ENCODE measurements at regions not wholly inside any gene's neighbourhood (a gene's known extent, or its start where the extent isn't known, plus 50 kb on each side); places are given as distances from the start of the nearest gene placed in this dataset.

DNA sequence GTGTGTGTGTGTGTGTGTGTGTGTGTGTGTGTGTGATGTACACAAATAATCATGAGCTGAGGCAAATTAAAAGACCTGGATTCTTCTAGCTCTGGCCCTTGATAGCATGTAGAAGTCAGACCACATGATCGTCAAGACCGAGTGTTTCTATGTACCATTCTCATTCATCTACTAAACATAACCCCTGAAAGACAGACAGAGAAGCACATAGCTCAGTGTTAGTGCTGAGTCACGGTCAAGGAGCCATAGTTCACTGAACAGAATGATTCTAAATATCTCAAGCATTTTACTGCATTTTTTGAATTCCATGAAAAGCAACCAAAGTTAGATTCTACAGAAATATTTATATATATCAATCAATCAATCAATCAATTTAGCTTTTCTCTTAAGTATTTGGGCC is 412.3 kb upstream of the CXorf51A start:
- no peak for TF ChIP-seq ZNF263 (CRISPR knock-in tag; IDR thresholded peaks at IDR 0.05; ENCODE audit: low read depth)
- TF ChIP-seq, protein P1, sequence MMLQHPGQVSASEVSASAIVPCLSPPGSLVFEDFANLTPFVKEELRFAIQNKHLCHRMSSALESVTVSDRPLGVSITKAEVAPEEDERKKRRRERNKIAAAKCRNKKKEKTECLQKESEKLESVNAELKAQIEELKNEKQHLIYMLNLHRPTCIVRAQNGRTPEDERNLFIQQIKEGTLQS (CRISPR knock-in tag; conservative IDR thresholded peaks at IDR 0.05), result no peak
- TF ChIP-seq, protein P2, sequence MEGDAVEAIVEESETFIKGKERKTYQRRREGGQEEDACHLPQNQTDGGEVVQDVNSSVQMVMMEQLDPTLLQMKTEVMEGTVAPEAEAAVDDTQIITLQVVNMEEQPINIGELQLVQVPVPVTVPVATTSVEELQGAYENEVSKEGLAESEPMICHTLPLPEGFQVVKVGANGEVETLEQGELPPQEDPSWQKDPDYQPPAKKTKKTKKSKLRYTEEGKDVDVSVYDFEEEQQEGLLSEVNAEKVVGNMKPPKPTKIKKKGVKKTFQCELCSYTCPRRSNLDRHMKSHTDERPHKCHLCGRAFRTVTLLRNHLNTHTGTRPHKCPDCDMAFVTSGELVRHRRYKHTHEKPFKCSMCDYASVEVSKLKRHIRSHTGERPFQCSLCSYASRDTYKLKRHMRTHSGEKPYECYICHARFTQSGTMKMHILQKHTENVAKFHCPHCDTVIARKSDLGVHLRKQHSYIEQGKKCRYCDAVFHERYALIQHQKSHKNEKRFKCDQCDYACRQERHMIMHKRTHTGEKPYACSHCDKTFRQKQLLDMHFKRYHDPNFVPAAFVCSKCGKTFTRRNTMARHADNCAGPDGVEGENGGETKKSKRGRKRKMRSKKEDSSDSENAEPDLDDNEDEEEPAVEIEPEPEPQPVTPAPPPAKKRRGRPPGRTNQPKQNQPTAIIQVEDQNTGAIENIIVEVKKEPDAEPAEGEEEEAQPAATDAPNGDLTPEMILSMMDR (IDR thresholded peaks at IDR 0.05), result no peak
- TF ChIP-seq, protein P3, sequence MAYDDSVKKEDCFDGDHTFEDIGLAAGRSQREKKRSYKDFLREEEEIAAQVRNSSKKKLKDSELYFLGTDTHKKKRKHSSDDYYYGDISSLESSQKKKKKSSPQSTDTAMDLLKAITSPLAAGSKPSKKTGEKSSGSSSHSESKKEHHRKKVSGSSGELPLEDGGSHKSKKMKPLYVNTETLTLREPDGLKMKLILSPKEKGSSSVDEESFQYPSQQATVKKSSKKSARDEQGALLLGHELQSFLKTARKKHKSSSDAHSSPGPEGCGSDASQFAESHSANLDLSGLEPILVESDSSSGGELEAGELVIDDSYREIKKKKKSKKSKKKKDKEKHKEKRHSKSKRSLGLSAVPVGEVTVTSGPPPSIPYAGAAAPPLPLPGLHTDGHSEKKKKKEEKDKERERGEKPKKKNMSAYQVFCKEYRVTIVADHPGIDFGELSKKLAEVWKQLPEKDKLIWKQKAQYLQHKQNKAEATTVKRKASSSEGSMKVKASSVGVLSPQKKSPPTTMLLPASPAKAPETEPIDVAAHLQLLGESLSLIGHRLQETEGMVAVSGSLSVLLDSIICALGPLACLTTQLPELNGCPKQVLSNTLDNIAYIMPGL (CRISPR knock-in tag; IDR thresholded peaks at IDR 0.05), result no peak
